ENCODE measurements at regions not wholly inside any gene's neighbourhood (a gene's known extent, or its start where the extent isn't known, plus 50 kb on each side); places are given as distances from the start of the nearest gene placed in this dataset.

GRCh38 chr20:51227744-51228143, 204.8 kb upstream of the KCNG1 start:
- DNase-seq (ENCODE audit: extremely low read depth, low read depth), result no peak
- no peak for TF ChIP-seq CTCF (IDR thresholded peaks at IDR 0.05; ENCODE audit: low read depth, low read length, missing control alignments)
- H3K4me3 ChIP-seq (replicated peaks; ENCODE audit: low read depth, low read length), result no peak overlapping the region

GRCh38 chr20:51223183-51223720, 200.3 kb upstream of the KCNG1 start:
- H3K4me3 ChIP-seq (replicated peaks; ENCODE audit: low read depth, low read length), result no peak overlapping the region
- TF ChIP-seq CTCF (IDR thresholded peaks at IDR 0.05; ENCODE audit: low read depth, low read length, missing control alignments), result no peak
- no peak for DNase-seq (ENCODE audit: extremely low read depth, low read depth)

- H3K4me3 ChIP-seq (replicated peaks; ENCODE audit: low read depth, low read length), result no peak overlapping the region
- DNase-seq (ENCODE audit: extremely low read depth, low read depth), result no peak
- TF ChIP-seq CTCF (IDR thresholded peaks at IDR 0.05; ENCODE audit: low read depth, low read length, missing control alignments), result no peak
Observed at GRCh38 chr20:51221791-51222408, 199.0 kb upstream of the KCNG1 start.

GRCh38 chr20:51221103-51221502, 198.2 kb upstream of the KCNG1 start:
- DNase-seq (ENCODE audit: extremely low read depth, low read depth), result no peak
- no peak for TF ChIP-seq CTCF (IDR thresholded peaks at IDR 0.05; ENCODE audit: low read depth, low read length, missing control alignments)
- no peak overlapping the region for H3K4me3 ChIP-seq (replicated peaks; ENCODE audit: low read depth, low read length)

GRCh38 chr20:51220293-51220706, 197.4 kb upstream of the KCNG1 start:
- no peak for DNase-seq (ENCODE audit: extremely low read depth, low read depth)
- H3K4me3 ChIP-seq (replicated peaks; ENCODE audit: low read depth, low read length), result no peak overlapping the region
- TF ChIP-seq CTCF (IDR thresholded peaks at IDR 0.05; ENCODE audit: low read depth, low read length, missing control alignments), result peak; percentile 96

GRCh38 chr20:51219544-51219943, 196.6 kb upstream of the KCNG1 start:
- no peak for DNase-seq (ENCODE audit: extremely low read depth, low read depth)
- no peak for TF ChIP-seq CTCF (IDR thresholded peaks at IDR 0.05; ENCODE audit: low read depth, low read length, missing control alignments)

GRCh38 chr20:51218603-51219002, 195.7 kb upstream of the KCNG1 start:
- DNase-seq (ENCODE audit: extremely low read depth, low read depth), result no peak
- H3K4me3 ChIP-seq (replicated peaks; ENCODE audit: low read depth, low read length), result no peak overlapping the region
- TF ChIP-seq CTCF (IDR thresholded peaks at IDR 0.05; ENCODE audit: low read depth, low read length, missing control alignments), result no peak

More at GRCh38 chr20:51219544-51219943, 196.6 kb upstream of the KCNG1 start:
- no peak overlapping the region for H3K4me3 ChIP-seq (replicated peaks; ENCODE audit: low read depth, low read length)
